T-cell (primary cell): ENCODE measurements at regions not wholly inside any gene's neighbourhood (a gene's known extent, or its start where the extent isn't known, plus 50 kb on each side); places are given as distances from the start of the nearest gene placed in this dataset.

Experiments used
- ATAC-seq, 4 experiments: fragments of 200-7000 bp in 3 of 4; fragments of 150-1000 bp in 1 of 4; cut with Tn5 transposase; replicated peaks in 1 of 4; 1 replicate in 3 of 4; 2 replicates in 1 of 4; pipeline ENCODE4 v1.10.0; 2021; ENCODE audit warnings: moderate library complexity in 3 of 4, mild to moderate bottlenecking in 2 of 4, moderate number of reproducible peaks in 1 of 4
- CTCF ChIA-PET, 2 donors: fragments of 300-600 bp; sonication (Branson Sonifier 250); formaldehyde crosslinking; loops; one replicate each; lab custom pipeline; 2022; ENCODE audit warnings: antibody characterized with exemption in 2 of 2; lab: Charles Lee
- POLR2A ChIA-PET, 2 donors: fragments of 300-600 bp; sonication (Branson Sonifier 250); formaldehyde crosslinking; loops; one replicate each; lab custom pipeline; 2022; ENCODE audit warnings: antibody characterized with exemption in 2 of 2; lab: Charles Lee
- DNase-seq, 35 experiments: peaks; one replicate each; pipeline versions ENCODE4 v3.0.0 to v3.0.0-alpha.2; 2013 to 2023
- H3K27ac ChIP-seq: one replicate; pipeline ENCODE4 v1.5.1; 2013; ENCODE audit warnings: low read length
- H3K27me3 ChIP-seq, 2 experiments: replicated peaks in 1 of 2; 1 replicate in 1 of 2; 2 replicates in 1 of 2; pipeline versions ENCODE4 v1.6.1 to v1.7.0; 2013; ENCODE audit warnings: low read length in 1 of 2, mixed read lengths in 1 of 2; ENCODE audit not compliant: control insufficient read depth in 2 of 2, insufficient read depth in 2 of 2; ENCODE audit errors: extremely low read depth in 1 of 2
- H3K36me3 ChIP-seq, 2 donors: 1 replicate in 1 of 2; 2 replicates in 1 of 2; pipeline versions ENCODE4 v1.6.1 to v1.7.0; 2013; ENCODE audit warnings: low read length in 1 of 2; ENCODE audit not compliant: control insufficient read depth in 2 of 2, insufficient read depth in 1 of 2; ENCODE audit errors: extremely low read depth in 1 of 2
- H3K4me1 ChIP-seq, 2 experiments: 1 replicate in 1 of 2; 2 replicates in 1 of 2; pipeline versions ENCODE4 v1.6.1 to v1.7.0; 2013; ENCODE audit warnings: low read length in 2 of 2, mixed read lengths in 1 of 2; ENCODE audit not compliant: insufficient read depth in 2 of 2, control insufficient read depth in 1 of 2; ENCODE audit errors: extremely low read depth in 1 of 2
- H3K4me3 ChIP-seq, 2 donors: 1 replicate in 1 of 2; 2 replicates in 1 of 2; pipeline versions ENCODE4 v1.5.1 to v1.7.0; 2013; ENCODE audit warnings: mild to moderate bottlenecking in 2 of 2, low read length in 1 of 2, moderate library complexity in 1 of 2; ENCODE audit not compliant: control insufficient read depth in 1 of 2; ENCODE audit errors: extremely low read depth in 1 of 2
- H3K9me3 ChIP-seq: 2 replicates; pipeline ENCODE4 v1.7.0; 2013
- H3K27ac Mint-ChIP-seq, 2 donors: one replicate each; pipeline ENCODE4 v1.8.0; 2020 to 2021; ENCODE audit warnings: mild to moderate bottlenecking in 2 of 2, mixed read lengths in 2 of 2
- H3K27me3 Mint-ChIP-seq, 2 donors: one replicate each; pipeline ENCODE4 v1.8.0; 2021 to 2022; ENCODE audit warnings: mixed read lengths in 2 of 2
- H3K36me3 Mint-ChIP-seq: one replicate; pipeline ENCODE4 v1.8.0; 2021; ENCODE audit warnings: mixed read lengths
- H3K4me1 Mint-ChIP-seq, 3 donors: one replicate each; pipeline ENCODE4 v1.8.0; 2020 to 2022; ENCODE audit warnings: mixed read lengths in 3 of 3, mild to moderate bottlenecking in 1 of 3
- H3K4me3 Mint-ChIP-seq, 3 donors: one replicate each; pipeline ENCODE4 v1.8.0; 2020 to 2022; ENCODE audit warnings: mild to moderate bottlenecking in 3 of 3, mixed read lengths in 3 of 3, moderate library complexity in 3 of 3
- H3K9me3 Mint-ChIP-seq, 3 donors: one replicate each; pipeline ENCODE4 v1.8.0; 2020 to 2022; ENCODE audit warnings: mixed read lengths in 3 of 3
- WGBS: methylation state at CpG from one replicate; pipeline ENCODE4 v1.1.5; 2013; ENCODE audit warnings: missing lambda C conversion rate; ENCODE audit not compliant: insufficient coverage; 5-methylcytosine and 5-hydroxymethylcytosine counted together

GRCh38 chr9:119775410-119775809, 406.2 kb upstream of the BRINP1 start:
- no peak for DNase-seq
- ATAC-seq, result no peak
- Mint-ChIP-seq H3K4me3 (no peak overlapping the region), H3K9me3 (no peaks in the 10 kb centered on the region), H3K27ac (no peak overlapping the region), H3K4me1 (no peaks in the 10 kb centered on the region), H3K36me3 (no peaks in the 10 kb centered on the region), H3K27me3 (no peaks in the 10 kb centered on the region)
- no peak overlapping the region for H3K27ac ChIP-seq
- no peaks in the 10 kb centered on the region for H3K27me3 ChIP-seq
- ChIA-PET POLR2A (no interaction called here), CTCF (interaction anchor here in 1 of 2 donors (1.0 kb wide), 1 partner anchor 12 kb away, joined by 3 read pairs; no protein-coding TSS in a partner anchor)
- no peaks in the 10 kb centered on the region for H3K9me3 ChIP-seq
- no peaks in the 10 kb centered on the region for H3K36me3 ChIP-seq
- H3K4me1 ChIP-seq, result no peaks in the 10 kb centered on the region
- WGBS, result 50% methylated on average over 1 of the region's 3 CpGs
- no peak overlapping the region for H3K4me3 ChIP-seq

- Mint-ChIP-seq H3K4me1 (no peaks in the 10 kb centered on the region), H3K9me3 (no peaks in the 10 kb centered on the region), H3K27ac (no peak overlapping the region), H3K27me3 (no peaks in the 10 kb centered on the region), H3K4me3 (no peak overlapping the region), H3K36me3 (no peaks in the 10 kb centered on the region)
- no CpG with 5 or more reads among the region's 2 CpGs for WGBS
- POLR2A ChIA-PET, result no interaction called here
- Histone ChIP-seq H3K4me3 (no peak overlapping the region), H3K27me3 (no peaks in the 10 kb centered on the region), H3K9me3 (no peaks in the 10 kb centered on the region), H3K36me3 (no peaks in the 10 kb centered on the region), H3K27ac (no peak overlapping the region), H3K4me1 (no peaks in the 10 kb centered on the region)
- no peak for ATAC-seq
- DNase-seq, result no peak
- CTCF ChIA-PET, result no interaction called here
Measured at GRCh38 chr9:119773823-119774222, 404.6 kb upstream of the BRINP1 start.

- ChIA-PET CTCF (no interaction called here), POLR2A (no interaction called here)
- Mint-ChIP-seq H3K4me1 (no peaks in the 10 kb centered on the region), H3K27me3 (peaks cover 0 to 5% of the 10 kb centered on the region in 2 donors), H3K36me3 (no peaks in the 10 kb centered on the region), H3K27ac (no peak overlapping the region), H3K9me3 (peaks cover 0 to 5% (median 4%) of the 10 kb centered on the region in 3 donors), H3K4me3 (no peak overlapping the region)
- no peak for ATAC-seq
- H3K27me3 ChIP-seq, result no peaks in the 10 kb centered on the region
- no peaks in the 10 kb centered on the region for H3K36me3 ChIP-seq
- no peak overlapping the region for H3K27ac ChIP-seq
- no peaks in the 10 kb centered on the region for H3K4me1 ChIP-seq
- no peak overlapping the region for H3K4me3 ChIP-seq
- H3K9me3 ChIP-seq, result no peaks in the 10 kb centered on the region
- DNase-seq, result no peak
- 100% methylated on average over 1 of the region's 1 CpG for WGBS
Measured at GRCh38 chr9:119771341-119771740, 402.1 kb upstream of the BRINP1 start.

- CTCF ChIA-PET, result no interaction called here
- H3K36me3 Mint-ChIP-seq, result no peaks in the 10 kb centered on the region
- ATAC-seq, result no peak
Measured at GRCh38 chr9:119768266-119768665, 399.0 kb upstream of the BRINP1 start.

GRCh38 chr9:119765632-119766175, 396.5 kb upstream of the BRINP1 start:
- DNase-seq (no peak), ATAC-seq (no peak)
- no peaks in the 10 kb centered on the region for H3K9me3 ChIP-seq
- H3K36me3 Mint-ChIP-seq, result no peaks in the 10 kb centered on the region
- 83% methylated on average over 1 of the region's 2 CpGs for WGBS
- H3K4me3 Mint-ChIP-seq, result no peak overlapping the region
- H3K36me3 ChIP-seq, result no peaks in the 10 kb centered on the region
- no peak overlapping the region for H3K27ac Mint-ChIP-seq
- H3K27me3 ChIP-seq, result no peaks in the 10 kb centered on the region
- peaks cover 0 to 2% (median 0%) of the 10 kb centered on the region in 3 donors for H3K4me1 Mint-ChIP-seq
- H3K27ac ChIP-seq, result no peak overlapping the region
- H3K27me3 Mint-ChIP-seq, result peaks cover 0 to 5% of the 10 kb centered on the region in 2 donors
- no peaks in the 10 kb centered on the region for H3K4me1 ChIP-seq
- no peak overlapping the region for H3K4me3 ChIP-seq
- ChIA-PET CTCF (no interaction called here), POLR2A (no interaction called here)
- peaks cover 2 to 17% (median 7%) of the 10 kb centered on the region in 3 donors for H3K9me3 Mint-ChIP-seq

More at GRCh38 chr9:119768266-119768665, 399.0 kb upstream of the BRINP1 start:
- no peak for DNase-seq
- 43% methylated on average over 1 of the region's 3 CpGs for WGBS
- Histone ChIP-seq H3K27me3 (no peaks in the 10 kb centered on the region), H3K27ac (no peak overlapping the region), H3K9me3 (no peaks in the 10 kb centered on the region), H3K4me3 (no peak overlapping the region), H3K36me3 (no peaks in the 10 kb centered on the region), H3K4me1 (no peaks in the 10 kb centered on the region)
- H3K27me3 Mint-ChIP-seq, result peaks cover 0 to 5% of the 10 kb centered on the region in 2 donors
- POLR2A ChIA-PET, result no interaction called here
- peaks cover 0 to 13% (median 7%) of the 10 kb centered on the region in 3 donors for H3K9me3 Mint-ChIP-seq
- no peaks in the 10 kb centered on the region for H3K4me1 Mint-ChIP-seq
- H3K27ac Mint-ChIP-seq, result no peak overlapping the region
- H3K4me3 Mint-ChIP-seq, result no peak overlapping the region

- H3K27ac ChIP-seq, result no peak overlapping the region
- Mint-ChIP-seq H3K4me3 (no peak overlapping the region), H3K4me1 (peaks cover 0 to 2% (median 0%) of the 10 kb centered on the region in 3 donors), H3K27ac (no peak overlapping the region), H3K27me3 (peaks cover 3 to 8% of the 10 kb centered on the region in 2 donors), H3K36me3 (no peaks in the 10 kb centered on the region), H3K9me3 (peaks cover 2 to 21% (median 7%) of the 10 kb centered on the region in 3 donors)
- WGBS, result 13% methylated on average over 1 of the region's 3 CpGs
- no peaks in the 10 kb centered on the region for H3K36me3 ChIP-seq
- H3K9me3 ChIP-seq, result no peaks in the 10 kb centered on the region
- CTCF ChIA-PET, result interaction anchor here in 1 of 2 donors (0.6 kb wide), 1 partner anchor 12 kb away, joined by 3 read pairs; no protein-coding TSS in a partner anchor
- H3K27me3 ChIP-seq, result no peaks in the 10 kb centered on the region
- ATAC-seq (no peak), DNase-seq (no peak)
- POLR2A ChIA-PET, result no interaction called here
- H3K4me3 ChIP-seq, result no peak overlapping the region
- no peaks in the 10 kb centered on the region for H3K4me1 ChIP-seq
Measured at GRCh38 chr9:119763260-119763659, 394.0 kb upstream of the BRINP1 start.
